Keratinocyte (primary cell): ENCODE measurements at regions not wholly inside any gene's neighbourhood (a gene's known extent, or its start where the extent isn't known, plus 50 kb on each side); places are given as distances from the start of the nearest gene placed in this dataset.

Experiments
- DNase-seq: peaks from one replicate; pipeline ENCODE4 v3.0.0-alpha.2; 2011; ENCODE audit warnings: low read depth, missing footprints, low spot score
- FAIRE-seq: peaks from 2 replicates; lab custom pipeline; 2011; peaks lifted over from hg19 to GRCh38; lab: Jason Lieb, UNC
- H2AFZ ChIP-seq: 2 replicates; pipeline ENCODE4 v1.6.0; 2012; ENCODE audit warnings: low read length, control low read depth, inconsistent platforms; ENCODE audit not compliant: control insufficient read depth
- H3K27ac ChIP-seq: 2 replicates; pipeline ENCODE4 v1.5.1; 2011; ENCODE audit warnings: low read length; ENCODE audit not compliant: control insufficient read depth, insufficient read depth
- H3K27me3 ChIP-seq: 3 replicates; pipeline ENCODE4 v1.6.0; 2011; ENCODE audit warnings: low read length; ENCODE audit not compliant: control insufficient read depth, insufficient read depth; ENCODE audit errors: extremely low read depth
- H3K36me3 ChIP-seq, 2 experiments: 2 replicates in 1 of 2; 3 replicates in 1 of 2; pipeline ENCODE4 v1.5.1; 2011; ENCODE audit warnings: low read length in 2 of 2, mild to moderate bottlenecking in 1 of 2; ENCODE audit not compliant: control insufficient read depth in 2 of 2, insufficient read depth in 2 of 2; ENCODE audit errors: extremely low read depth in 1 of 2
- H3K4me1 ChIP-seq: 3 replicates; pipeline ENCODE4 v1.5.1; 2011; ENCODE audit warnings: low read length; ENCODE audit not compliant: control insufficient read depth, insufficient read depth; ENCODE audit errors: extremely low read depth
- H3K4me2 ChIP-seq: 3 replicates; pipeline ENCODE4 v1.6.0; 2011; ENCODE audit warnings: low read depth, low read length; ENCODE audit not compliant: control insufficient read depth, insufficient read depth; ENCODE audit errors: extremely low read depth
- H3K4me3 ChIP-seq, 3 experiments: fragments of 200-600 bp in 1 of 3; sonication (generic) in 1 of 3; 2 replicates in 2 of 3; 3 replicates in 1 of 3; pipeline ENCODE4 v1.5.1; 2011 to 2016; ENCODE audit warnings: low read length in 3 of 3, mild to moderate bottlenecking in 3 of 3, control low read depth in 2 of 3, inconsistent platforms in 1 of 3, low read depth in 1 of 3, mixed read lengths in 1 of 3, mixed run types in 1 of 3, moderate library complexity in 1 of 3; ENCODE audit not compliant: control insufficient read depth in 2 of 3, insufficient read depth in 2 of 3; ENCODE audit errors: extremely low read depth in 1 of 3
- H3K79me2 ChIP-seq: 2 replicates; pipeline ENCODE4 v1.6.0; 2012; ENCODE audit warnings: low read length; ENCODE audit not compliant: control insufficient read depth, insufficient read depth
- H3K9ac ChIP-seq: 3 replicates; pipeline ENCODE4 v1.6.0; 2011; ENCODE audit warnings: low read length; ENCODE audit not compliant: control insufficient read depth, insufficient read depth; ENCODE audit errors: extremely low read depth
- H3K9me1 ChIP-seq: 3 replicates; pipeline ENCODE4 v1.6.0; 2011; ENCODE audit warnings: low read length; ENCODE audit not compliant: control insufficient read depth, insufficient read depth; ENCODE audit errors: extremely low read depth
- H3K9me3 ChIP-seq: 2 replicates; pipeline ENCODE4 v1.5.1; 2012; ENCODE audit warnings: low read depth, low read length; ENCODE audit not compliant: control insufficient read depth
- H4K20me1 ChIP-seq: 3 replicates; pipeline ENCODE4 v1.6.0; 2011; ENCODE audit warnings: low read length; ENCODE audit not compliant: control insufficient read depth, insufficient read depth; ENCODE audit errors: extremely low read depth
- EZH2 ChIP-seq: IDR thresholded peaks from one replicate; pipeline ENCODE4 v1.6.1; 2012; ENCODE audit warnings: inconsistent platforms, mild to moderate bottlenecking, low read length, moderate library complexity
- dilution Hi-C: fragments of 300-500 bp; cut with MboI; formaldehyde crosslinking; loops from one replicate; pipeline ENCODE4 v1.7.0; 2020; ENCODE audit warnings: low sequenced_read_pairs; ENCODE audit not compliant: extremely low pct_ligation_motif_present
- TF ChIP-seq, protein P1 (sequence below), 3 experiments: IDR thresholded peaks in 1 of 3; conservative IDR thresholded peaks in 1 of 3; optimal IDR thresholded peaks in 1 of 3; 2 replicates in 2 of 3; 3 replicates in 1 of 3; pipeline versions ENCODE3 to v1.5.1; 2011; ENCODE audit warnings: low read length in 3 of 3, mild to moderate bottlenecking in 3 of 3, moderate library complexity in 2 of 3, control low read depth in 1 of 3, inconsistent platforms in 1 of 3; ENCODE audit not compliant: insufficient read depth in 2 of 3; ENCODE audit errors: extremely low read depth in 1 of 3

DNA sequence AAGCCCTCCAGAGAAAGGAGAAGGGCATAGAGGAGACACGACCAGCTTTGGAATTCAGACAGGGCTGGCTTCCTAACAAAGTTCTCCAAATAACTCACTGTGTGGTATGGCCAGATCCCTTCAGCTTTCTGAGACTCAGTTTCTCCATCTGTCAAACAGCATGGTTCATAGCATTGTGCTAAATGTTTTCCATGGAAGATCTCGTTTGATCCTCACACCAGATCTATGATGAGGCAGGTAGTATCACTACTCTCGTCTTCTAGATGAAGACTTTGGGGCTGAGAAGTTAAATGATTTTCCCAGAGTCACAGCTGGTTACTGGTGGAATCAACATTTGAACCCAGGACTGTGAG, 507.3 kb downstream of the HAPSTR1 start:
- Histone ChIP-seq H3K4me1 (no peaks in the 10 kb centered on the region), H3K9ac (no peak overlapping the region), H3K36me3 (no peaks in the 10 kb centered on the region), H2AFZ (no peak overlapping the region), H3K9me1 (no peaks in the 10 kb centered on the region), H3K27ac (no peak overlapping the region), H3K27me3 (no peaks in the 10 kb centered on the region), H4K20me1 (no peaks in the 10 kb centered on the region), H3K9me3 (peaks cover 3% of the 10 kb centered on the region), H3K4me2 (no peak overlapping the region), H3K79me2 (no peaks in the 10 kb centered on the region), H3K4me3 (no peak overlapping the region)
- TF ChIP-seq, protein P1, sequence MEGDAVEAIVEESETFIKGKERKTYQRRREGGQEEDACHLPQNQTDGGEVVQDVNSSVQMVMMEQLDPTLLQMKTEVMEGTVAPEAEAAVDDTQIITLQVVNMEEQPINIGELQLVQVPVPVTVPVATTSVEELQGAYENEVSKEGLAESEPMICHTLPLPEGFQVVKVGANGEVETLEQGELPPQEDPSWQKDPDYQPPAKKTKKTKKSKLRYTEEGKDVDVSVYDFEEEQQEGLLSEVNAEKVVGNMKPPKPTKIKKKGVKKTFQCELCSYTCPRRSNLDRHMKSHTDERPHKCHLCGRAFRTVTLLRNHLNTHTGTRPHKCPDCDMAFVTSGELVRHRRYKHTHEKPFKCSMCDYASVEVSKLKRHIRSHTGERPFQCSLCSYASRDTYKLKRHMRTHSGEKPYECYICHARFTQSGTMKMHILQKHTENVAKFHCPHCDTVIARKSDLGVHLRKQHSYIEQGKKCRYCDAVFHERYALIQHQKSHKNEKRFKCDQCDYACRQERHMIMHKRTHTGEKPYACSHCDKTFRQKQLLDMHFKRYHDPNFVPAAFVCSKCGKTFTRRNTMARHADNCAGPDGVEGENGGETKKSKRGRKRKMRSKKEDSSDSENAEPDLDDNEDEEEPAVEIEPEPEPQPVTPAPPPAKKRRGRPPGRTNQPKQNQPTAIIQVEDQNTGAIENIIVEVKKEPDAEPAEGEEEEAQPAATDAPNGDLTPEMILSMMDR (optimal IDR thresholded peaks at IDR 0.05 in 1 of 3, IDR thresholded peaks at IDR 0.05 in 1 of 3, conservative IDR thresholded peaks at IDR 0.05 in 1 of 3; ENCODE audit: extremely low read depth in 1 of 3, insufficient read depth in 2 of 3, low read length in 3 of 3), result no peak
- DNase-seq (no peak), FAIRE-seq (no peak)
- dilution Hi-C loops, result no loop called here

DNA sequence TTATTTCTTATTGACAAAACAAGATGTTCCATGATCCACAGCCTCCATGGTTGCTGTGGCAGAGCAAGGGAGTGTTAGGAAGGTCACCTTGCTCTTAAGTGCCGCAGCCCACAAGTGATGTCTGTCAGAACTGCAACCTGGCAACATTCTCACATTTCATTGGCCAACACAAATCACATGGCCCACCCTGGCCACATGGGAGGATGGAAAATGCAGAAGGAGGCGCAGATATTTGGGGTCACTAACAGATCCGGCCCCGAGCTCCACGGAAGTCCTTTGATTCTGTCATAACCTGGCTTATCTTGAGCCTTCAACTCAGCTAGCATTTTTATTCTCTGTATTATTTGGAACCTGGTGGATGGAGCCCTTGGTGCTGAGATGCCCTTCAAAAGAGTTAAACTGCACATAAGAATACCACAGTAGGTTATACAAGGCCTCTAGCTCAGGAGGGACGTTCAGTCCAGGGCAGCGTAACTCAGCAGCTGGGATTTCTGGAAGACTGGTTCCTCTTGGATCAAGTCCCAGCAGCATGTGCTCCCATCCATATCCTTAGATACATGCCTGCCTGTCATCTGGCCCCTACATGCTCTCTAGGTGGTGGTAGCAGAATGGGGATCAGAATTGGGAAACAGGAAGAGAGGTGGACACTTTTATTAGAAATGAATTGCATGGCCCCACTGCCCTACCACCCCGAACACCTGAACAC, 508.1 kb downstream of the HAPSTR1 start:
- H4K20me1 ChIP-seq, result no peaks in the 10 kb centered on the region
- peaks cover 3% of the 10 kb centered on the region for H3K9me3 ChIP-seq
- dilution Hi-C loops, result no loop called here
- no peaks in the 10 kb centered on the region for H3K79me2 ChIP-seq
- TF ChIP-seq, protein P1 (optimal IDR thresholded peaks at IDR 0.05 in 1 of 3, IDR thresholded peaks at IDR 0.05 in 1 of 3, conservative IDR thresholded peaks at IDR 0.05 in 1 of 3; ENCODE audit: extremely low read depth in 1 of 3, insufficient read depth in 2 of 3, low read length in 3 of 3), result no peak
- TF ChIP-seq EZH2, result no peak
- H3K27ac ChIP-seq, result no peak overlapping the region
- no peak for FAIRE-seq
- no peak overlapping the region for H3K4me3 ChIP-seq
- H3K4me2 ChIP-seq, result no peak overlapping the region
- H3K27me3 ChIP-seq, result no peaks in the 10 kb centered on the region
- H3K9ac ChIP-seq, result no peak overlapping the region
- no peak for DNase-seq
- no peaks in the 10 kb centered on the region for H3K36me3 ChIP-seq
- no peak overlapping the region for H2AFZ ChIP-seq
- H3K9me1 ChIP-seq, result no peaks in the 10 kb centered on the region
- H3K4me1 ChIP-seq, result no peaks in the 10 kb centered on the region
